ENCODE measurements at regions not wholly inside any gene's neighbourhood (a gene's known extent, or its start where the extent isn't known, plus 50 kb on each side); places are given as distances from the start of the nearest gene placed in this dataset.

DNA sequence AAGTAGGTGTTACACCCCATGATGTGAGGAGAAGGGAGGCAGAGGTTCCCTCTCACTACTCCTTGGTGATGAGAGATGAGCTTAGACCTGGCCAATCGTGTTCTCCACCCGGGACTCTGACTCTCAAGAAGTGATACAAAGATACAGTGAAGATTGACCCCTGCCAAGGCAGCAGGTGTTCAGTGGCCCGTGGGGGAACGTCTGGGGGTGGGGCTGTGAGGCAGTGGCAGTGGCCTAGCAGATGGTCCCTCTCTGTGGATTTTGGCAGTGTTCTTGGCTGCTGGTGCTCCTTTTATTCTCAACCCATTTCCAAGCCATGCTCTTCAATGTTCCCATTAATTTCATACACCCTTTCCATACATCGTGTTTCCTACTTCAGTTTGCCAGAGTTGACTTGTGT lies 120.4 kb upstream of the NEDD4L start:
- TF ChIP-seq, protein P1, sequence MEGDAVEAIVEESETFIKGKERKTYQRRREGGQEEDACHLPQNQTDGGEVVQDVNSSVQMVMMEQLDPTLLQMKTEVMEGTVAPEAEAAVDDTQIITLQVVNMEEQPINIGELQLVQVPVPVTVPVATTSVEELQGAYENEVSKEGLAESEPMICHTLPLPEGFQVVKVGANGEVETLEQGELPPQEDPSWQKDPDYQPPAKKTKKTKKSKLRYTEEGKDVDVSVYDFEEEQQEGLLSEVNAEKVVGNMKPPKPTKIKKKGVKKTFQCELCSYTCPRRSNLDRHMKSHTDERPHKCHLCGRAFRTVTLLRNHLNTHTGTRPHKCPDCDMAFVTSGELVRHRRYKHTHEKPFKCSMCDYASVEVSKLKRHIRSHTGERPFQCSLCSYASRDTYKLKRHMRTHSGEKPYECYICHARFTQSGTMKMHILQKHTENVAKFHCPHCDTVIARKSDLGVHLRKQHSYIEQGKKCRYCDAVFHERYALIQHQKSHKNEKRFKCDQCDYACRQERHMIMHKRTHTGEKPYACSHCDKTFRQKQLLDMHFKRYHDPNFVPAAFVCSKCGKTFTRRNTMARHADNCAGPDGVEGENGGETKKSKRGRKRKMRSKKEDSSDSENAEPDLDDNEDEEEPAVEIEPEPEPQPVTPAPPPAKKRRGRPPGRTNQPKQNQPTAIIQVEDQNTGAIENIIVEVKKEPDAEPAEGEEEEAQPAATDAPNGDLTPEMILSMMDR (IDR thresholded peaks at IDR 0.05): no peak
- no peak for TF ChIP-seq POLR2A (IDR thresholded peaks at IDR 0.05)

Data from esophagus squamous epithelium (tissue), 4 donors.